HepG2 (cell line): ENCODE measurements at regions not wholly inside any gene's neighbourhood (a gene's known extent, or its start where the extent isn't known, plus 50 kb on each side); places are given as distances from the start of the nearest gene placed in this dataset.

Source experiments
- ATAC-seq: fragments of 200-7000 bp; cut with Tn5 transposase; 3 replicates; pipeline ENCODE4 v1.9.1; 2020; ENCODE audit warnings: mild to moderate bottlenecking, moderate library complexity
- BruUV-seq: library from RNA; stranded (reverse); fragments of 400-500 nt; replicated peaks from 2 replicates; lab custom pipeline; 2021; lab: Mats Ljungman, UMichigan
- CTCF ChIA-PET: fragments of 300-600 bp; formaldehyde crosslinking; extraction: SDS; loops from one replicate; lab custom pipeline; 2021; ENCODE audit warnings: low total read pairs, inconsistent platforms, low intra/inter-chr PET ratio; lab: Yijun Ruan, JAX
- POLR2A ChIA-PET: fragments of 350-600 bp; sonication (Branson Sonifier 250); formaldehyde crosslinking; loops from one replicate; lab custom pipeline; 2020; ENCODE audit warnings: antibody characterized with exemption, inconsistent platforms; lab: Yijun Ruan, JAX
- DNase-seq: peaks from one replicate; pipeline ENCODE4 v3.0.0-alpha.2; 2015; ENCODE audit warnings: low spot score
- FAIRE-seq: peaks from 3 replicates; lab custom pipeline; 2011; peaks lifted over from hg19 to GRCh38; lab: Jason Lieb, UNC
- H2AFZ ChIP-seq: one replicate; pipeline ENCODE4 v1.6.1; 2011; ENCODE audit warnings: low read length, inconsistent platforms
- H3K27ac ChIP-seq: fragments of 300-600 bp; 3 replicates; pipeline ENCODE4 v1.8.0; 2011; ENCODE audit warnings: mixed run types, mild to moderate bottlenecking, mixed read lengths, low read length, inconsistent platforms; ENCODE audit not compliant: insufficient read depth; ENCODE audit errors: extremely low read length
- H3K27me3 ChIP-seq, 2 experiments: fragments of 200-600 bp in 1 of 2; 2 replicates in 1 of 2; 3 replicates in 1 of 2; pipeline versions ENCODE4 v1.6.0 to v1.8.0; 2011; ENCODE audit warnings: low read length in 2 of 2, mild to moderate bottlenecking in 2 of 2, moderate library complexity in 2 of 2, inconsistent platforms in 1 of 2; ENCODE audit not compliant: insufficient read depth in 2 of 2, control insufficient read depth in 1 of 2
- H3K36me3 ChIP-seq, 2 experiments: fragments of 200-600 bp in 1 of 2; replicated peaks in 1 of 2; 2 replicates in 1 of 2; 3 replicates in 1 of 2; pipeline versions ENCODE4 v1.5.1 to v1.8.0; 2011; ENCODE audit warnings: low read length in 2 of 2, inconsistent platforms in 1 of 2; ENCODE audit not compliant: insufficient read depth in 2 of 2, control insufficient read depth in 1 of 2
- H3K4me1 ChIP-seq: 2 replicates; pipeline ENCODE4 v1.5.1; 2012; ENCODE audit warnings: low read length, inconsistent platforms; ENCODE audit not compliant: insufficient read depth
- H3K4me2 ChIP-seq: 2 replicates; pipeline ENCODE4 v1.6.0; 2011; ENCODE audit warnings: low read depth, low read length, inconsistent platforms
- H3K4me3 ChIP-seq, 3 experiments: fragments of 200-600 bp in 1 of 3; sonication (generic), shearing (Covaris generic) in 1 of 3; replicated peaks in 1 of 3; 2 replicates each; pipeline ENCODE4 v1.5.1; 2011 to 2016; ENCODE audit warnings: low read length in 3 of 3, inconsistent platforms in 2 of 3, low read depth in 2 of 3, mild to moderate bottlenecking in 2 of 3, control low read depth in 1 of 3, mixed read lengths in 1 of 3; ENCODE audit not compliant: insufficient read depth in 1 of 3
- H3K79me2 ChIP-seq: one replicate; pipeline ENCODE4 v1.6.1; 2011; ENCODE audit warnings: low read length, inconsistent platforms; ENCODE audit not compliant: insufficient read depth
- H3K9ac ChIP-seq: 2 replicates; pipeline ENCODE4 v1.6.0; 2011; ENCODE audit warnings: mild to moderate bottlenecking, low read depth, low read length, inconsistent platforms; ENCODE audit not compliant: insufficient read depth
- H3K9me3 ChIP-seq: 2 replicates; pipeline ENCODE4 v1.5.1; 2012; ENCODE audit warnings: mild to moderate bottlenecking, low read length
- H4K20me1 ChIP-seq: 2 replicates; pipeline ENCODE4 v1.6.0; 2011; ENCODE audit warnings: inconsistent platforms, mild to moderate bottlenecking, low read length, moderate library complexity; ENCODE audit not compliant: insufficient read depth
- AGO2 ChIP-seq: fragments of 200-400 bp; formaldehyde crosslinking; optimal IDR thresholded peaks from 2 replicates; pipeline ENCODE3; 2017; ENCODE audit warnings: mild to moderate bottlenecking, low read depth, low read length, moderate library complexity
- BCL6 ChIP-seq: IDR thresholded peaks from 2 replicates; pipeline ENCODE4 v1.6.1; 2016; ENCODE audit warnings: missing genetic modification reagents, missing compliant biosample characterization
- FOXC1 ChIP-seq: sonication (generic); formaldehyde crosslinking; IDR thresholded peaks from 2 replicates; pipeline ENCODE4 v1.8.0; 2022; ENCODE audit warnings: mild to moderate bottlenecking, missing genetic modification reagents, borderline replicate concordance
- GABPA ChIP-seq, 2 experiments: IDR thresholded peaks; 2 replicates each; pipeline ENCODE4 v1.6.1; 2011 to 2016; ENCODE audit warnings: low read depth in 2 of 2, low read length in 1 of 2, missing biosample characterization in 1 of 2, missing genetic modification characterization in 1 of 2
- NFKBIZ ChIP-seq: IDR thresholded peaks from 2 replicates; pipeline ENCODE4 v1.6.1; 2018; ENCODE audit warnings: missing genetic modification reagents, missing compliant biosample characterization
- PHF20 ChIP-seq: sonication (generic); formaldehyde crosslinking; IDR thresholded peaks from 2 replicates; pipeline ENCODE4 v1.5.0; 2020; ENCODE audit warnings: mild to moderate bottlenecking, missing genetic modification reagents
- PHF8 ChIP-seq: sonication (generic); formaldehyde crosslinking; IDR thresholded peaks from 2 replicates; pipeline ENCODE4 v1.5.0; 2020; ENCODE audit warnings: missing genetic modification reagents
- RXRA ChIP-seq: sonication (generic); formaldehyde crosslinking; IDR thresholded peaks from 2 replicates; pipeline ENCODE4 v1.5.1; 2020; ENCODE audit warnings: missing genetic modification reagents
- SATB2 ChIP-seq: sonication (generic); formaldehyde crosslinking; IDR thresholded peaks from 2 replicates; pipeline ENCODE4 v1.5.0; 2020; ENCODE audit warnings: missing genetic modification reagents
- SMAD1 ChIP-seq: sonication (generic); formaldehyde crosslinking; IDR thresholded peaks from 2 replicates; pipeline ENCODE4 v1.4.0; 2020; ENCODE audit warnings: missing genetic modification reagents, low read depth, mild to moderate bottlenecking, borderline replicate concordance
- TCF7 ChIP-seq: sonication (generic); IDR thresholded peaks from 2 replicates; pipeline ENCODE4 v1.6.1; 2016; ENCODE audit warnings: antibody characterized with exemption, low read depth
- XRCC5 ChIP-seq: fragments of 200-400 bp; formaldehyde crosslinking; optimal IDR thresholded peaks from 2 replicates; pipeline ENCODE3; 2017; ENCODE audit warnings: mild to moderate bottlenecking, low read length
- ZBTB33 ChIP-seq: sonication (generic); formaldehyde crosslinking; IDR thresholded peaks from 2 replicates; pipeline ENCODE4 v1.4.0; 2020; ENCODE audit warnings: missing genetic modification reagents
- ZNF143 ChIP-seq: sonication (generic); formaldehyde crosslinking; IDR thresholded peaks from 2 replicates; pipeline ENCODE4 v1.4.0; 2020; ENCODE audit warnings: missing genetic modification reagents
- ZNF383 ChIP-seq: sonication (generic); formaldehyde crosslinking; IDR thresholded peaks from 2 replicates; pipeline ENCODE4 v1.4.0; 2020; ENCODE audit warnings: missing genetic modification reagents, mild to moderate bottlenecking, borderline replicate concordance
- ZNF550 ChIP-seq: sonication (generic); formaldehyde crosslinking; IDR thresholded peaks from 2 replicates; pipeline ENCODE4 v1.4.0; 2020; ENCODE audit warnings: mild to moderate bottlenecking, missing genetic modification reagents, borderline replicate concordance
- ZNF597 ChIP-seq: sonication (generic); formaldehyde crosslinking; IDR thresholded peaks from 2 replicates; pipeline ENCODE4 v1.5.0; 2020; ENCODE audit warnings: missing genetic modification reagents
- ZNF605 ChIP-seq: sonication (generic); formaldehyde crosslinking; IDR thresholded peaks from 2 replicates; pipeline ENCODE4 v1.8.0; 2022; ENCODE audit warnings: mild to moderate bottlenecking, missing genetic modification reagents
- ZNF841 ChIP-seq: sonication (generic); formaldehyde crosslinking; IDR thresholded peaks from 2 replicates; pipeline ENCODE4 v1.8.1; 2023; ENCODE audit warnings: missing genetic modification reagents, borderline replicate concordance
- ZSCAN20 ChIP-seq: sonication (generic); formaldehyde crosslinking; IDR thresholded peaks from 2 replicates; pipeline ENCODE4 v1.4.0; 2020; ENCODE audit warnings: missing genetic modification reagents, mild to moderate bottlenecking, borderline replicate concordance
- WGBS: methylation state at CpG from one replicate; pipeline ENCODE4 v1.1.6; 2017; ENCODE audit warnings: low lambda C conversion rate; 5-methylcytosine and 5-hydroxymethylcytosine counted together
- in situ Hi-C: cut with HindIII; loops from 2 replicates; pipeline ENCODE4 v1.10.0; 2017; ENCODE audit warnings: low pct_unique_long_range_greater_than_20kb; ENCODE audit not compliant: extremely low pct_ligation_motif_present
- intact Hi-C: fragments of 100-400 bp; cut with micrococcal nuclease; formaldehyde crosslinking; loops from one replicate; pipeline ENCODE4 v1.10.0; 2022; ENCODE audit not compliant: unreplicated experiment

- Histone ChIP-seq H3K9ac (no peak overlapping the region), H3K4me2 (no peak overlapping the region), H4K20me1 (no peaks in the 10 kb centered on the region), H3K9me3 (no peaks in the 10 kb centered on the region), H3K4me3 (no peak overlapping the region), H3K27me3 (no peaks in the 10 kb centered on the region), H3K79me2 (no peaks in the 10 kb centered on the region), H2AFZ (no peak overlapping the region), H3K27ac (no peak overlapping the region), H3K4me1 (no peaks in the 10 kb centered on the region), H3K36me3 (peaks cover 0 to 8% of the 10 kb centered on the region in 2 experiments; a peak in 2 of 5 replicates)
- POLR2A ChIA-PET = no interaction called here
- CTCF ChIA-PET = interaction anchor here (0.8 to 2.6 kb wide), 3 partner anchors 72 to 92 kb away, joined by 3 to 21 read pairs (median 4); no protein-coding TSS in a partner anchor
- in situ Hi-C loops (no loop called here), intact Hi-C loops (no loop called here)
- 65% methylated on average over 2 of the region's 2 CpGs for WGBS
- DNase-seq = no peak
- FAIRE-seq = no peak
- ATAC-seq = no peak
- BruUV-seq = no TSS peak
- TF ChIP-seq ZBTB33 (CRISPR knock-in tag) = no peak
- TF ChIP-seq NFKBIZ (CRISPR knock-in tag) = no peak
- no peak for TF ChIP-seq ZSCAN20 (CRISPR knock-in tag)
- no peak for TF ChIP-seq ZNF143 (CRISPR knock-in tag)
- TF ChIP-seq AGO2 = no peak
- no peak for TF ChIP-seq BCL6 (CRISPR knock-in tag)
- TF ChIP-seq RXRA (CRISPR knock-in tag) = no peak
- TF ChIP-seq ZNF550 (CRISPR knock-in tag) = no peak
- no peak for TF ChIP-seq ZNF383 (CRISPR knock-in tag)
- TF ChIP-seq ZNF841 = no peak
- TF ChIP-seq ZNF605 (CRISPR knock-in tag) = no peak
- TF ChIP-seq SMAD1 (CRISPR knock-in tag) = no peak
- TF ChIP-seq TCF7 = no peak
- TF ChIP-seq ZNF597 = no peak
- no peak for TF ChIP-seq XRCC5
- TF ChIP-seq SATB2 (CRISPR knock-in tag) = no peak
- no peak for TF ChIP-seq PHF8 (CRISPR knock-in tag)
- TF ChIP-seq PHF20 = no peak
- TF ChIP-seq GABPA (IDR thresholded peaks at IDR 0.05; ENCODE audit: low read depth, low read length) = no peak
- TF ChIP-seq GABPA (CRISPR knock-in tag; IDR thresholded peaks at IDR 0.05; ENCODE audit: low read depth) = no peak
- TF ChIP-seq FOXC1 (CRISPR knock-in tag) = no peak
Observed at GRCh38 chr7:65308300-65308678, 65.4 kb upstream of the ZNF92 start.
